ENCODE measurements at regions not wholly inside any gene's neighbourhood (a gene's known extent, or its start where the extent isn't known, plus 50 kb on each side); places are given as distances from the start of the nearest gene placed in this dataset.

- Histone ChIP-seq H3K9me3 (ENCODE audit: control insufficient read depth, insufficient read depth, low read length) (no peaks in the 10 kb centered on the region), H3K27ac (ENCODE audit: low read depth, low read length) (no peak overlapping the region), H3F3A (ENCODE audit: control insufficient read depth, insufficient read depth) (no peaks in the 10 kb centered on the region), H3K4me2 (ENCODE audit: low read length) (no peak overlapping the region), H4K20me1 (ENCODE audit: control insufficient read depth, insufficient read depth, low read depth, low read length) (no peaks in the 10 kb centered on the region), H3K4me3 (ENCODE audit: low read length) (no peak overlapping the region), H3K79me2 (ENCODE audit: control insufficient read depth, low read length) (no peaks in the 10 kb centered on the region), H3K36me3 (ENCODE audit: control insufficient read depth, low read length) (no peaks in the 10 kb centered on the region), H3K27me3 (ENCODE audit: control insufficient read depth, low read length) (no peaks in the 10 kb centered on the region), H3K4me1 (ENCODE audit: control insufficient read depth, low read length) (no peaks in the 10 kb centered on the region), H3K9me2 (replicated peaks; ENCODE audit: control insufficient read depth, low read length) (no peaks in the 10 kb centered on the region)
- TF ChIP-seq EZH2phosphoT487 (IDR thresholded peaks at IDR 0.05; ENCODE audit: borderline replicate concordance, low read length) (no peak), CTCF (IDR thresholded peaks at IDR 0.05; ENCODE audit: low read depth, low read length, poor library complexity, severe bottlenecking) (no peak)
These were observed 156.4 kb upstream of the RASGRP1 start for GRCh38 chr15:38720893-38721567.

DNA sequence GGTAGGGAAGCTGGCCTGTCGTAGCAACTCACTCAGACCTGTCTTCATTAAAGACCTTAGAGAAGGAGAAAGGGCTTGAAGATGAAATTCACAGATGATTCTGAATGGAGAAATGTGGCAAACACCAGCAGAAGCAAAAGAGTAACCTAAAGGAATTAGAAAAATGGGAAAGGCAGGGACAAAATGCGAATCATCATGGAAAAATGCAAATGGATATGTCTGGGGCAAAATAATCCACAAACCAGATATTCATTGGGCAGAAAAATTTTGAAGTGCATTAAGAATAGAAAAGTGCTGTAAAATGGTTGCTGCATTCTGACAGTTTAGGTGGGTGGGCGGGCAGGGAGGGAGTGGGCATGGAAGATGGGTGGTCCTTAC, 156.9 kb upstream of the RASGRP1 start:
- Histone ChIP-seq H3K27me3 (ENCODE audit: control insufficient read depth, low read length) (no peaks in the 10 kb centered on the region), H3K4me2 (ENCODE audit: low read length) (no peak overlapping the region), H3K4me1 (ENCODE audit: control insufficient read depth, low read length) (no peaks in the 10 kb centered on the region), H3K9me2 (replicated peaks; ENCODE audit: control insufficient read depth, low read length) (no peaks in the 10 kb centered on the region), H3K9me3 (ENCODE audit: control insufficient read depth, insufficient read depth, low read length) (no peaks in the 10 kb centered on the region), H3K79me2 (ENCODE audit: control insufficient read depth, low read length) (no peaks in the 10 kb centered on the region), H3K36me3 (ENCODE audit: control insufficient read depth, low read length) (no peaks in the 10 kb centered on the region), H4K20me1 (ENCODE audit: control insufficient read depth, insufficient read depth, low read depth, low read length) (no peaks in the 10 kb centered on the region), H3K4me3 (ENCODE audit: low read length) (no peak overlapping the region), H3K27ac (ENCODE audit: low read depth, low read length) (no peak overlapping the region), H3F3A (ENCODE audit: control insufficient read depth, insufficient read depth) (no peaks in the 10 kb centered on the region)
- TF ChIP-seq CTCF (IDR thresholded peaks at IDR 0.05; ENCODE audit: low read depth, low read length, poor library complexity, severe bottlenecking) = no peak
- no peak for TF ChIP-seq EZH2phosphoT487 (IDR thresholded peaks at IDR 0.05; ENCODE audit: borderline replicate concordance, low read length)

GRCh38 chr15:38722236-38722635, 157.6 kb upstream of the RASGRP1 start:
- Histone ChIP-seq H3K9me3 (ENCODE audit: control insufficient read depth, insufficient read depth, low read length) (no peaks in the 10 kb centered on the region), H4K20me1 (ENCODE audit: control insufficient read depth, insufficient read depth, low read depth, low read length) (no peaks in the 10 kb centered on the region), H3F3A (ENCODE audit: control insufficient read depth, insufficient read depth) (no peaks in the 10 kb centered on the region), H3K27ac (ENCODE audit: low read depth, low read length) (no peak overlapping the region), H3K36me3 (ENCODE audit: control insufficient read depth, low read length) (no peaks in the 10 kb centered on the region), H3K4me2 (ENCODE audit: low read length) (no peak overlapping the region), H3K4me3 (ENCODE audit: low read length) (no peak overlapping the region), H3K9me2 (replicated peaks; ENCODE audit: control insufficient read depth, low read length) (no peaks in the 10 kb centered on the region), H3K4me1 (ENCODE audit: control insufficient read depth, low read length) (no peaks in the 10 kb centered on the region), H3K79me2 (ENCODE audit: control insufficient read depth, low read length) (no peaks in the 10 kb centered on the region), H3K27me3 (ENCODE audit: control insufficient read depth, low read length) (no peaks in the 10 kb centered on the region)
- TF ChIP-seq CTCF (IDR thresholded peaks at IDR 0.05; ENCODE audit: low read depth, low read length, poor library complexity, severe bottlenecking) = no peak
- TF ChIP-seq EZH2phosphoT487 (IDR thresholded peaks at IDR 0.05; ENCODE audit: borderline replicate concordance, low read length) = no peak
